HCEC 1CT (cell line): ENCODE measurements at regions not wholly inside any gene's neighbourhood (a gene's known extent, or its start where the extent isn't known, plus 50 kb on each side); places are given as distances from the start of the nearest gene placed in this dataset.

Source experiments
- DNase-seq: peaks from one replicate; pipeline ENCODE4 v3.0.0-alpha.2; 2017

GRCh38 chr7:1361016-1361755, 98.1 kb downstream of the MICALL2 start:
- no peak for DNase-seq

- no peak for DNase-seq
Measured at GRCh38 chr7:1361756-1362125, 97.5 kb downstream of the MICALL2 start.

GRCh38 chr7:1362301-1362700, 97.0 kb downstream of the MICALL2 start:
- no peak for DNase-seq

- DNase-seq: no peak
Measured at GRCh38 chr7:1364068-1364905, 95.0 kb downstream of the MICALL2 start.

GRCh38 chr7:1364906-1365570, 94.2 kb downstream of the MICALL2 start:
- no peak for DNase-seq

GRCh38 chr7:1365846-1366245, 93.4 kb downstream of the MICALL2 start:
- DNase-seq: no peak

GRCh38 chr7:1366801-1367405, 92.4 kb downstream of the MICALL2 start:
- no peak for DNase-seq

- no peak for DNase-seq
Measured at GRCh38 chr7:1367501-1368183, 91.6 kb downstream of the MICALL2 start.

GRCh38 chr7:1368184-1368681, 91.0 kb downstream of the MICALL2 start:
- DNase-seq: no peak

- no peak for DNase-seq
Measured at GRCh38 chr7:1368682-1369571, 90.3 kb downstream of the MICALL2 start.

GRCh38 chr7:1369916-1370657, 89.2 kb downstream of the MICALL2 start:
- DNase-seq: no peak

GRCh38 chr7:1370738-1371137, 88.5 kb downstream of the MICALL2 start:
- DNase-seq: no peak

- DNase-seq: no peak
Measured at GRCh38 chr7:1372063-1372462, 87.2 kb downstream of the MICALL2 start.

- DNase-seq: no peak
Measured at GRCh38 chr7:1372671-1373379, 86.4 kb downstream of the MICALL2 start.

- DNase-seq: no peak
Measured at GRCh38 chr7:1377111-1377909, 82.0 kb downstream of the MICALL2 start.

GRCh38 chr7:1378610-1379601, 80.4 kb downstream of the MICALL2 start:
- DNase-seq: no peak

- DNase-seq: no peak
Measured at GRCh38 chr7:1380231-1380815, 78.9 kb downstream of the MICALL2 start.
